Lower lobe of right lung (tissue), 2 donors: ENCODE measurements at regions not wholly inside any gene's neighbourhood (a gene's known extent, or its start where the extent isn't known, plus 50 kb on each side); places are given as distances from the start of the nearest gene placed in this dataset.

ENCODE experiments used
- ATAC-seq, 2 donors: fragments of 200-7000 bp; cut with Tn5 transposase; one replicate each; pipeline ENCODE4 v1.9.1; 2020 to 2022; ENCODE audit warnings: mild to moderate bottlenecking in 2 of 2, moderate library complexity in 2 of 2
- DNase-seq: peaks from one replicate; pipeline ENCODE4 v3.0.0-alpha.2; 2020
- H3K27ac ChIP-seq: fragments of 200-600 bp; one replicate; pipeline ENCODE4 v1.8.0; 2022
- H3K27me3 ChIP-seq: fragments of 200-600 bp; one replicate; pipeline ENCODE4 v1.8.0; 2022; ENCODE audit warnings: low read depth
- H3K36me3 ChIP-seq: fragments of 200-600 bp; one replicate; pipeline ENCODE4 v1.8.0; 2022; ENCODE audit warnings: mild to moderate bottlenecking
- H3K4me1 ChIP-seq: fragments of 200-600 bp; one replicate; pipeline ENCODE4 v1.8.0; 2022
- H3K4me3 ChIP-seq: fragments of 200-600 bp; one replicate; pipeline ENCODE4 v1.8.0; 2022; ENCODE audit warnings: mild to moderate bottlenecking
- H3K9me3 ChIP-seq: fragments of 200-600 bp; one replicate; pipeline ENCODE4 v1.8.0; 2022
- intact Hi-C: fragments of 100-400 bp; cut with DNase I; formaldehyde crosslinking; loops from one replicate; pipeline ENCODE4 v1.11.0; 2022
- TF ChIP-seq, protein P1 (sequence below): fragments of 200-600 bp; IDR thresholded peaks from one replicate; pipeline ENCODE4 v1.8.0; 2022; ENCODE audit warnings: antibody characterized with exemption, mild to moderate bottlenecking
- donor health status: DM: no; HTN: yes; CAD: no; lungs with severe emphysema.

DNA sequence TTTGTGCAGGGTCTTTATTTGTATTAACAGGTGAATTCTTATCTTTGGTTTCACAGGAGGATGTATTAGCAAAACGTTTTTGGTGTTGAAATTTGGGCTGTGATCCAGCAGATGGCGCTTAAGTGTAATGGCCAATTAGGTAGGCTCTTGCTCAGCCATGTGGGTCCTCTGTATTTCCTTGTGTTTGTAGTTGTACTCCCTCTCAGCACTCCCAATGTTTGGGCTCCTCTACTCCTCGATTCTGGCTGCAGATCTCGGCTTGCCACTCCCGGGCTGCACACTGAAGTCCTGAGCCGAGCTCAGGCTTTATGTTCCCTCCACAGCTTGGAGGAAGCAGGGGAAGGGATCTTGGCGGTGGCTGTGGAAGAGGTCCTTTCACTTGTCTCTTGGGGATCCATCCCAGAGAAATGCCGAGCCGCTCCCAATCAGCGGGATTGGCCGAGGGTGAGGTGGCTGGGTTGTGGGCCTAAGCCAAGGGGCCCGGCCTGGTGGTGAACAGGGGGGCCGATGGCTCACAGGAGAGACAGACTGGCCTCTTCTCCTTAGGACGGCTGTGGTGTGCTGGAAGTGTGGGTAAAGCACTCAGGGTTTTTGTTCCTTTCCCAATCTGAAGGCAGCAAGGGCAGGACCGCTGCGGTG lies 133.7 kb downstream of the AEBP2 start:
- no peak for DNase-seq
- no peaks in the 10 kb centered on the region for H3K27me3 ChIP-seq
- no peaks in the 10 kb centered on the region for H3K9me3 ChIP-seq
- ATAC-seq = no peak
- intact Hi-C loops = no loop called here
- peaks cover 36% of the 10 kb centered on the region for H3K4me1 ChIP-seq
- H3K27ac ChIP-seq = no peak overlapping the region
- no peaks in the 10 kb centered on the region for H3K36me3 ChIP-seq
- TF ChIP-seq, protein P1, sequence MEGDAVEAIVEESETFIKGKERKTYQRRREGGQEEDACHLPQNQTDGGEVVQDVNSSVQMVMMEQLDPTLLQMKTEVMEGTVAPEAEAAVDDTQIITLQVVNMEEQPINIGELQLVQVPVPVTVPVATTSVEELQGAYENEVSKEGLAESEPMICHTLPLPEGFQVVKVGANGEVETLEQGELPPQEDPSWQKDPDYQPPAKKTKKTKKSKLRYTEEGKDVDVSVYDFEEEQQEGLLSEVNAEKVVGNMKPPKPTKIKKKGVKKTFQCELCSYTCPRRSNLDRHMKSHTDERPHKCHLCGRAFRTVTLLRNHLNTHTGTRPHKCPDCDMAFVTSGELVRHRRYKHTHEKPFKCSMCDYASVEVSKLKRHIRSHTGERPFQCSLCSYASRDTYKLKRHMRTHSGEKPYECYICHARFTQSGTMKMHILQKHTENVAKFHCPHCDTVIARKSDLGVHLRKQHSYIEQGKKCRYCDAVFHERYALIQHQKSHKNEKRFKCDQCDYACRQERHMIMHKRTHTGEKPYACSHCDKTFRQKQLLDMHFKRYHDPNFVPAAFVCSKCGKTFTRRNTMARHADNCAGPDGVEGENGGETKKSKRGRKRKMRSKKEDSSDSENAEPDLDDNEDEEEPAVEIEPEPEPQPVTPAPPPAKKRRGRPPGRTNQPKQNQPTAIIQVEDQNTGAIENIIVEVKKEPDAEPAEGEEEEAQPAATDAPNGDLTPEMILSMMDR = peak; percentile 35
- H3K4me3 ChIP-seq = no peak overlapping the region

DNA sequence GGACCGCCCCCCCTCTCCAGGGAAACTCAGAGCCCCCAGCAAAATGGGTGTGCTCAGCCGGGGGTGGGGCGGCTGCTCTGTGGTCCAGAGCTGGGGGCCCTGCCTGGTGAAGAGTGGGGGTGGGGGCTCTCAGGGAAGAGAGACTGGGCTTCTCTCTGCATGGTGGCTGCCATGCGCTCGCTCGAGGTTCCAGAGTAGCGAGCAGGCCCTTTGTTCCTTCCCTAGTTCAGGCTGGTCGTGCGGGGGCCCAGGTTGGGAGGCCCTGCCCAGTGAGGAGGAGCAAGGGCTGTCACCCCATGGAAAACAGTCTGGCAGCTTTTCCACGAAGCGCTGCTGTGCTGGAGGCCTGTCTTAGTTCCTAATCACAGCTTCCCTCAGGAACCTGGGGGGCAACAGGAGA lies 134.6 kb downstream of the AEBP2 start:
- Histone ChIP-seq H3K27ac (no peak overlapping the region), H3K4me1 (peaks cover 36% of the 10 kb centered on the region)

GRCh38 chr12:19574601-19575000 lies 135.3 kb downstream of the AEBP2 start:
- Histone ChIP-seq H3K36me3 (no peaks in the 10 kb centered on the region), H3K9me3 (no peaks in the 10 kb centered on the region), H3K27me3 (no peaks in the 10 kb centered on the region), H3K4me1 (peaks cover 36% of the 10 kb centered on the region), H3K4me3 (no peak overlapping the region), H3K27ac (peak overlapping the region; percentile 58)
- intact Hi-C loops = no loop called here
- TF ChIP-seq, protein P1 = no peak
- ATAC-seq (peak in 1 of 2 donors; percentile 13), DNase-seq (no peak)

More for the DNA sequence above, 134.6 kb downstream of the AEBP2 start:
- intact Hi-C loops = no loop called here
- DNase-seq (no peak), ATAC-seq (no peak)
- H3K27me3 ChIP-seq = no peaks in the 10 kb centered on the region
- TF ChIP-seq, protein P1 = no peak
- no peaks in the 10 kb centered on the region for H3K9me3 ChIP-seq
- no peak overlapping the region for H3K4me3 ChIP-seq
- no peaks in the 10 kb centered on the region for H3K36me3 ChIP-seq

GRCh38 chr12:19575337-19576243 lies 136.3 kb downstream of the AEBP2 start:
- Histone ChIP-seq H3K9me3 (no peaks in the 10 kb centered on the region), H3K4me3 (no peak overlapping the region), H3K27ac (peak overlapping the region; percentile 58), H3K36me3 (no peaks in the 10 kb centered on the region), H3K4me1 (peaks cover 36% of the 10 kb centered on the region), H3K27me3 (no peaks in the 10 kb centered on the region)
- ATAC-seq (peak; percentile 43 to 65), DNase-seq (peak; percentile 47)
- TF ChIP-seq, protein P1 = no peak
- intact Hi-C loops = no loop called here

DNA sequence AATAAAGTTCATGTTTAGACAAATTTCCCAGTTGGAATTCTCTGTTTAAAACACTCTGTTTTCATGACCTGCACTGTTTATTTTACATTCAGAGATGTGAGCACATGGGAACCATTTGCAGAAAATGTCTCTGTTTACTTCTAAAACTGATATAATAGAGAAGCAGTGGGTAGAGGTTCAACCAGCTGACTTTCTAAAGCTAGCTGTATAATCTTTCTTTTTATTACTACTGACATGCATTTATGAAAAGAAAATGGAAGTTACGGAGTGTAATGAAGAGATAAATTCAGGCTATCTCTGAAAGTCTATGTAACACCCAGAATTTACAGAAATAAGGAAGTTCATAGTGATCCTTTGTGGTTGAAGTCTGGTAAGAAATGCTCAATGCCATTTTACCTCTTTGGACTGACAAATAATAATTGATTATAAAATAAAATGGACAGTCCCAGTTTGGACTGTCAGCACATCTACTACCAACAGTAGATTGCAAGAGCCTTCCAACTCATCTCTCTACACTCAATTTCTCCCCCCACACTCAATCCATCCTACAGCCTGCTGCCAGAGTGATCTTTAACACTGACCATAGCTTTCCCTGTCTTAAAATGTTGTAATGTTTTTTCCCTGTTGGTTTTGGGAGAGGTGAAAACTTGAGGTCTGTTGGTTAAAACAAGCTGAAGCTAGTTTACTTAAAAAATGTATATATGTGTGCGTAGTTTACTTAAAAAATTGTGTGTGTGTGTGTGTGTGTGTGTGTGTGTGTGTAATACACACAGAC lies 137.4 kb downstream of the AEBP2 start:
- ATAC-seq = no peak
- no peak overlapping the region for H3K27ac ChIP-seq

More for the DNA sequence above, 137.4 kb downstream of the AEBP2 start:
- TF ChIP-seq, protein P1 = no peak
- Histone ChIP-seq H3K4me1 (peaks cover 36% of the 10 kb centered on the region), H3K27me3 (no peaks in the 10 kb centered on the region), H3K9me3 (no peaks in the 10 kb centered on the region), H3K36me3 (no peaks in the 10 kb centered on the region), H3K4me3 (no peak overlapping the region)
- DNase-seq = no peak
- intact Hi-C loops = no loop called here
